OCI-LY3 (cell line): ENCODE measurements at regions not wholly inside any gene's neighbourhood (a gene's known extent, or its start where the extent isn't known, plus 50 kb on each side); places are given as distances from the start of the nearest gene placed in this dataset.

Source experiments
- CTCF ChIP-seq: fragments of 200-600, 300-600 bp; sonication (generic); IDR thresholded peaks from 2 replicates; pipeline ENCODE4 v1.5.1; 2014; ENCODE audit warnings: antibody characterized with exemption, low read length, low read depth
- EZH2phosphoT487 ChIP-seq: fragments of 200-600 bp; shearing (Covaris generic); IDR thresholded peaks from 2 replicates; pipeline ENCODE4 v1.6.1; 2018; ENCODE audit warnings: antibody characterized with exemption, mixed run types, low read depth

- no peak for TF ChIP-seq CTCF
- no peak for TF ChIP-seq EZH2phosphoT487
Observed at GRCh38 chr6:22141241-22141745, 155.5 kb downstream of the PRL start.
